Amniotic stem cell (primary cell): ENCODE measurements at regions not wholly inside any gene's neighbourhood (a gene's known extent, or its start where the extent isn't known, plus 50 kb on each side); places are given as distances from the start of the nearest gene placed in this dataset.

Source experiments
- DNase-seq: peaks from one replicate; lab custom pipeline; 2025; lab: John Stamatoyannopoulos, UW

DNA sequence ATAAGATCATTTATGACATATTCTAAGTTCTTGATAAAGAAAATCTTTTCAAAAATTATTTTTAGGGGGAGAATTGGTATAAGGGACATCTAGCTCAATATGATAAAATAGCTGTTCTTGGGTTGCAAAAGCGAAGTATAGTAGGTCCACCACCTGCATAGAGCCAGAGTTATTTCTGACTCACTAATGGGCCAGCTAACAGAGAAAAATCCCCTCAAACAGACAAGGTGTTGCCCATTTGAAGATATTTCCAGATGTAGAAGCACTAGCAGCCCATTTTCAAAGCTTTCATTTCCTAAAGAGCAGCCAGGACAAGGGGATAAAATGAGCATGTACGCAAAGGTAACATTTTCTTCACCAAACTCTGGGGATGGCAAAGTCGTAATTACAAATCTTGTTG, 165.7 kb upstream of the FN1 start:
- DNase-seq: no peak

DNA sequence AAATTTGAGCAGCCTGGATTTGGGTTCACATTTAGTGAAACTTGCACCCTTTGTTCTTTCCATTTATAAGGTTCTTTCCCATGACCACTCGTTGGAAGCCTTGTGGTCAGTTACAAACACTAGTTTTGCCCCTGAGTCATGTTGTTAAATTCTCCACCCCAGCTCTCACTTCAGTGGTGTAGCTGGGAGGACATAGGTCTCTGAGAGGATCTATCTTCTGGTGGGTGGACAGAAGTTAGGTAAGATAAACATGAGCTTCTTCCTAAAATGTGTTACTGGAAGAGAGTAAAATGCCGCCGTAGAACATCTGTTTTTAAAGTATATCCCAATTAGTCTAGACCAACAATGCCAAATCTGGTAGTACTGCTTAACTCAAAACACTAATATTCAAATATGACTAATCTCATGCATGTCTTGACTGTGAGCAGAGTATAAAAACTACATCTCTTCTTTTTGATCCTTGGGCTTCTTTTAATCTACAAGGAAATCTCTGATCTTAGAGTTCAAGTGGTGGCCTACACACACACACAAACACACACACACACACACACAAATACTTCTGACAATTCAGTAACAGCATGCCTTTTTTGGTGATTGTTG, 162.6 kb upstream of the FN1 start:
- DNase-seq: no peak

DNA sequence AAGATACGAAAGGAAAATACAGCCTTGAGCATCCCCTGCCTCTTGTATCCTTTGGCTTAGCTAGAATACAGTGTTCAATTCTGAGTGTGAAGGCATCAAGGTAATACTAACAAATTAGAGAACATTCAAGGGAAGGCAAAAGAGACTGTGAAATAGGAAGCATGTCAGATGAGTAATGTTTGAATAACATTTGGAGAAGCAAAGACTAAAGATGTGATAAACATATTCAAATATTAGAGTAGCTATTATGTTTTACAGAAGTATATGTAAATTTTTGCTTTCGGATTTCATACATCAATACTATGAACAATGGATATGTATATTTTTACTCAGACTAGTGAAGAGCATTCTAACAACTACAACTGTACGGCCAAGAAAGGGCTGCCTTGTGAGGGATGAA, 161.7 kb upstream of the FN1 start:
- DNase-seq: no peak

DNA sequence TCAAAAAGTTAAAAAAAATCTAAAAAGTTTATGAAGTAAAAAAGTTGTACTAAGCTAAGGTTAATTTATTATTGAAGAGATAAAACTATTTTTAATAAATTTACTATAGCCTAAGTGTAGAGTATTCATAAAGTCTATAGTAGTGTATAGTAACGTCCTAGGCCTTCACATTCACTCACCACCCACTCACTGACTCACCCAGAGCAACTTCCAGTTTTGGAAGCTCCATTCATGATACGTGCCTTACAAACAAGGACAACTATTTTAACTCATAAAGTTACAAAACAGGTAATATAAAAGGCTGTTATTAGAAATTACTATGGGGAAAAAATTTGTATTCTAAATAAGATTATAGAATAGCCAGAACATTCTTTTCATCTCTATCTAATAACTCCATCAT, 158.9 kb upstream of the FN1 start:
- DNase-seq: no peak

DNA sequence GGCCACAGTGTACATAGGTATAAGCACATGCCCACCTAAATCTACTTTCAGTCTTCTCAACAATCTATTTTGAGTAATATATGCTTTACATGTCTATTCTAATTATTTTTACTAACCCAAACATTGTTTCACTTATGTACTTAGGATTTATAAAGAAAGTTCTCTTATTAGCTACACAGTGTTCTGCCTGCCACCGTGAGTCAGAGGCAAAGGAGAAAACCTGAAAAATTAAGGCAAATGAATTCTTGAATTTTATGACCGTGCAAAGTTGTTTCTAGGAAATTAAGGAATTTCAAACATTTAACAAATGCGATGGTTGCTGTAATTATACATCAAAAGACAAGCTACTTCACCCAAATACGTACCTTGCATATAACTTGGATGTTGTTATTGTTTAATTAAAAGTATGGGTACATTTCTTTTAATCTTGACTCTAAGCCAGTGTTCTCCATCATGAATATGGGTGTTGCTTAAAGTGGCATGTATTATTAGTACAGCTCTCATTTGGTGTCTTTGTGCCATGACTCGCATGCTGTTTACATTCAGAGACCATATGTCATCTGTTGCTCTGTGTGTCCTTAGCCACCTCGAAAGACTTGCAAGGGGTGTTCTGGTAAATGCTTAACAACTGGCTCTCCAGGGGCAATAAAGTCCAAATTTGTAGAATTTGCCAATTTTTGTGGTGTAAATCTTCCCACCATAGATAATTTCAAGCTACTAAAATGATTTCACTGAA, 154.3 kb upstream of the FN1 start:
- DNase-seq: no peak

DNA sequence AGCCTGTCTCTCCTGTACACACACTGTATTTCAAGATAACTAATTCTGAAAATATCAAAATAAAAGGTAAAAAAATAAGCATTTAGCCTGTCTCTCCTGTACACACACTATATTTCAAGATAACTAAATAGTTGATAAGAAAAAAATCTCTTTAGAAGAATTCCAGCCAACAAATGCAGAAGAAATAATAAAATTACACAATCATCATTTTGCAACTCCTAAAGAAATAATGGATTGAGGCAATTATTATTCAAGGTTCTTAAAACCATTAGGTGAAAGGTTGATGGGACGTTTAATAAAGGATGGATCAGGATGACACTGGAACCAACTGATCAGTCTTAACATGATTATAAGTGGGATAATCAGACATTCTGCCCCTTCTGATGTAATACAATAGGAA, 148.0 kb upstream of the FN1 start:
- DNase-seq: no peak

DNA sequence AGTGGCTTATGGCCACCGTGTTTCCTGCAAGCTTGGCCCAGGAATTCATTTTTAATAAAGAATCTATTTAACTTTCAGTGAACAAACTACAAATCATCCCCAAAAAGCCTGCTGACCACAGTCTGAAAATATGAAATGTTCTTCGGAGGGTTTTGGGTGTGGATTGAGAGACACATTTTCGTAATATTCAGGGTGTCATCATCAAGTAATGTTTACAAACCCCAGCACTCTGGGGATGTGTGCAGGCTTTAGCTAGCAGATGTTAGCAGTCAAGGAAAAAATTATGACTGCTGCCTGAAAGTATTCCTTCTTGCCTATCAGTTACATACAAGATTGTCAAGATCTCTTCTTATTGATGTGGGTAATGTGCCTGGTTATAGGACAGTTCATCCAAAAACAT, 143.9 kb upstream of the FN1 start:
- DNase-seq: peak; percentile 48

DNA sequence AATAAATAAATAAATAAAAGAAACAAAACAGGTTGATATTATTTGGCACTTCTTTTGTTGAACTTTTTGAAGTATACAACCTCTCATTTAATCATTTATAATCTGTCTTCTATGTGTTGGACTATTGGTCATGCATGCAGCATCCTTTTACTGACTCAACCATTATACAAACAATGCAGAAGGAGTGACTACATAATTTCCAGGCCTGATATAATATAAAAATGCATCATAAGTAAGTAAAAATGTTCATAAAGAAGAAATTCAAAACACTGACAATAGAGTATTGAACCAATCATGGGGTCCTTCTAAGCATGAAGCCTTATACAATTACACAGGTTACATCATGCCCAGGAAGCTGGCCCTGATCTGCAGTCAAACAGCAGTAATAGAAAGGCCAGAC, 141.5 kb upstream of the FN1 start:
- DNase-seq: no peak

DNA sequence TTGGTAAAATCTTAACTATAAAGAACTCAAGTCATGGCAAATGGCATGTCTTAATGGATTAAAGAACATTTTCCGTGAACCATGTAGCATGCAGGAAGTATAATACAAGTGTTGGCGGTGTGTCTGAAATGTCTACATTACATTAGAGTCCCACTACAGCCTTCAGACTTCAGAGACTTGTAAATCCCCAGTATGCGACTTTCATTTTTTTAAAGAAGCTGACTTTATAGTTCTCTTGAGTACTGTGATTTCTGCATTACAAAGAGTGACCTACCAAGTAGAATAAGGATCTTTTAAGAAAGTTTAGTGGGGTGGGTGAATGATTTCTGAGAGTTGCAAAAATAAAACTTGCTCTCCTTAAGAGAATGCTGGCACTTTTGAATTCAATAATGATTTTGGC, 140.7 kb upstream of the FN1 start:
- DNase-seq: no peak

DNA sequence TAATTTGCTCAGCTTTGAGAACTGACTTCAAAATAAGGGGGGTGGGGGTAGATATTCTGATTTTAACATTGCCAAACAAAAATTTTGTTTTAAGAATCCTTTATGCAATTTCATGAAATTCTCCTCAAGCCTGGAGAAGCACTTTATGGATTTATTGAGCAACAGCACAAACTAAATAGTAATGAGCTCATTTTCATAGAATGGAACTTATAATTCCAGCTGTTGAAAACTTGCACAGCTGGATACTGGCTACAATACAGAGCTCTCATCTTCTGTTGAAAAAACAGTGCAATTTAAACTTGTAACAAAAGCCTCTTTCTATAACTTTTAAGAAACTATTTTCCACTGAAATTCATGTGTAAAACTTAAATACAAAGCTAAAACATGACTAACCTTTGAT, 137.6 kb upstream of the FN1 start:
- DNase-seq: no peak

DNA sequence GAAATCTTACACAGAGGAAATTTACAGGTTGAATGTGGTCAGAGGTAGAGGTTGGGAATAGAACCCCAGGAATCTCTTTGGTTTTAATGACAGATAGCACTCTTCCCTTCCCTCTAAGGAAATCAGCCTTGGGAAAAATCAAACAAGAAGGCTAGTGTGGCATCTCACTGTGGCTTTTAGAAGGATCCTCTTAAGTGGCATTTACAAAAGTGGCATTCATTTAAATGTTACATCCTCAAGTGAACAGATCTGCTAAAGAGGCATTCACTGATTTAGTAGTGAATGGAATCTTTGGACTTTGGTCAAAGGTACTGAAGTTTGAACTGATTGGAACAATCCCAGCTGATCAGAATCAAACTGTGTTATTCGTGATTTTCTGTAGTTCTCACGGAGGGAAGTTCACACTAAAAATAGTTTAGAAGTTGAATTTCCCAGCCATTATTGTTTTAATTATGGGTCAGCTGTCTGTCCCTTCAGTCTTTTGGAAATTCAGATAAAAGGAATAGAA, 136.5 kb upstream of the FN1 start:
- no peak for DNase-seq

DNA sequence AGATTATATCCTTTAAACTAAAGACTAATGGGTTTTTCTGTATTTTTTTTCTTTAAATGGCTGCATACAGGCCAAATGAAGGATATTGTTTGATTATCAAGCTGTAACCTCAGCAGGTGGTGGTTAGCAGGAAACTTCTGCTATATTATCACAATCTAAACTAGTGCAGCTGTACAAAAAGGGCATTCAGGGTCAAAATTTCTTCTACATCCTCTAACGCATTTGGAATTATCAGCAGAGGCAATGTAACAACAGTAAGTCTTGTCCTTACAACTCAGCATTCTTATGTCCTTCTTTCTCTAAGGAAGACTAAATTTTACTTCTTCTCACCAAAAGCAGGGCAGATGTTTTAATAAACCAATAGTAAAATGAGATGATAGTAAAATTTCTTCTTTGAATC, 135.8 kb upstream of the FN1 start:
- no peak for DNase-seq

DNA sequence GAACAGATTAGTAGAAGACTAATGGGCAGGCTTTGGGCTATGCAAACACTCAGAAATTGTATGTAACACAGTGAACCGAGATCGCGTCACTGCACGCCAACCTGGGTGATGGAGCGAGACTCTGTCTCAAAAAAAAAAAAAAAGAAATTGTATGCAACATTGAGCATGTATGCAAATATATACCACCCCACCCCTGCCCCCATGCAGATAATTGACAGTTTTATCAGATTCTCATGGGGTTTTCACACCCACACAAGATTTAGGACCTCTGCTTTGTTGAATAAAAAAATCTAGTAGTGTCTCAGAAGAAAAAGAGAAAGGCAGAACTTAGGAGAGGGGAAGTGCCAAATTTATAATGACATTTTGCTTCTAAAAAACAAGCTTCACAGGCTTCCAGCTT, 131.6 kb upstream of the FN1 start:
- DNase-seq: no peak

DNA sequence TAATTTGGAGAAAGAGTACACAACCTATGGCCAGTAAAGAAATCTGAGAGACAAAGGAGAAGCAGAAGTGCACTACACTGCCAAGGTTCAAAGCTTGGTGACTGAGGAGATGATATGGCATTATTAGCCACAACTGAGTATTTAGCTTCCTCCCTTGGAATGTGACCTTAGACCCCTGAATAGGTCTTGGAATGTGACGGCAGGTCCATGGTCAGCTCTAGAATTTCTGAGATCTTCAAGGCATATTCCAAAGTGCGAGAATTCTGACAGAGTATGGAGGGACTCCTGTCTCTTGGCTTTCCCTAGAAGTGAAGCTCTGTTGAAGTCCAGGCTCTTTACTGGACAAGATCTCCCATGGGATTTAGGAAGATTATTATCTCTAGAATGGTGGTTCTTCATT, 130.0 kb upstream of the FN1 start:
- DNase-seq: no peak

DNA sequence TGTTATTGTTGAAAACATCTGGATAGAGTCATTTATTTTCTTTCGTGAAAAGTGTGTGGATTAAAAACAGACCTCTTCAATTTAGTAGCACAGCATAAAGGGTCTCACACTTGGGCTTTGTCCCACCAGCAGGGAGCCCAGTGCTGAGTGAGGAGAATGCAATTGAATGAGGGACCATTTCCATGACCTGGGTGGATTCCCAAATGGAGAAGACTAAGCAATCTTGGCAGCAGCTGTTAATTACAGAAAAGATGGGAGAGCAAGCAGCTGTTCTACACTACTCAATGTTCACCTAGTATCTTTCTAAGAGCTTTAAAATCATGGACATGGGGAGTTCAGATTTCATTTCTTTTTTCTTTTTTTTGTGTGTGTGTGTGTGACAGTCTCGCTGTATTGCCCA, 121.8 kb upstream of the FN1 start:
- no peak for DNase-seq

DNA sequence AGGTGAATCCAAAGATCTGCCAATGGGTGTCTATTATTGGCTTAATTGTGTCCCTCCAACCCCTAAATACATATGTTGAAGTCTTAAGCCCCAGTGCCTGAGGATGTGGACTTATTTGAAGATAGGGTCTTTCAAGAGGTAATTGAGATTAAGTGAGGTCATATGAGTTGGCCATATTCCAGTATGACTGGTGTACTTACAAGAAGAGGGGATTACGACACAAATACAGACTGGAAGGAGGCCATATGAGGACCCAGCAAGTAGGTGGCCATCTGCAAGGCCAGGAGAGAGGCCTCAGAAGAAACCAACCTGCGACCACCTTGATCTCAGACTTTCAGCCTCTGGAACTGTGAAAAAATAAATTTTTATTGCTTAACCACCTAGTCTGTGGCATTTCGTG, 121.1 kb upstream of the FN1 start:
- DNase-seq: no peak

DNA sequence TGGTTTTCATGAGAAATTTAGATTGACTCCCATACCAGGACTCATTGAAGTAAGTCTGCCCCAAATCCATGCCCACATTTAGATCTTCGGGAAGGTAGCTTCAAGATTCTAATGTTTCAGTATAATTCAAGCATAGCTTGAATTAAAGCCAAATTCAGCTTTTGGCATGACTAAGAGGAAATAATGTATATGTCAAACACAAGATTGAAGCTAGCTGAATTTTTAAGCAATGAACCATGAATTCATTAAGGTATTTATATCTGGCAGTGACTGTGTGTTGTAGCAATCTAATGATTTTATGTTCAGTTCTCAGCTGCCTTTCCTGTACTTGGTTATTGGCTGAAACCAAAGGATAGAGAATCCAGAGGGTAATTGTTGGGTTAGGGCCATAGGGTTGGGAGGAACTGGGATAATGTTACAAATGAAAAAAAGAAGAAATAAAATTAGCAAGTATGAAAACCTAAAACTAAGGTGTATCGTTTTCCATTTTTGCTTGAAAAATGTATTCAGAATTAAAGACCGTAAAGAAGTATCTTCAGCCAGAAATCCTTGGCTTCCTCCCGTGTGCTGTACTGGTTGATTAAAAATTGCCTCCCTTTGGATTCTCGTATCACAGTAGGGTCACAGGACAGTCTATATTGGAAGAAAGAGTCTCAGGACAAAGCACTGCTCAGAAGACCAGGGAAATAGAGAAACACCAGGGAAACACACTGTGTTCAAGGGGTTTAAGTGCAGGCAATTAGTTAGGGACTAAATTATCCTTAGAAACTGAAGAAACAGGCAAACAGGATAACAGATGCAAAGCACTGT, 119.0 kb upstream of the FN1 start:
- no peak for DNase-seq

DNA sequence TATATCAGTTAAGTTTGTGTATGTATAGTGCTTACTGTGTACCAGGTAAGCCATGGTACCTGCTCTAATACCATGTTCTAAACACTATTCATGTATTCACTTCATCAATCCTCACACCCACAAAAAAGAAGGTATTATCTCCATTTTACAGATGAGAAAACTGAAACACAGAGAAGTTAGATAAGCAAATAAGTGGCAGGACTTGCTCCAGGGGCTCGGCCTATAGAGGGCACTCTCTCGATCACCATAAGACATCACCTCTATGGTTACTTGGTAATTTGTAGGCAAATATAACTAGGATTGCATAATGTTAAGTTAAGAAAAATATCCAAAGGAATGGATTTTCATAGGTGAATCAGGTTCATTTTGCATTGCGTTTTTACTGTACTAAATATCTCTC, 118.1 kb upstream of the FN1 start:
- no peak for DNase-seq

DNA sequence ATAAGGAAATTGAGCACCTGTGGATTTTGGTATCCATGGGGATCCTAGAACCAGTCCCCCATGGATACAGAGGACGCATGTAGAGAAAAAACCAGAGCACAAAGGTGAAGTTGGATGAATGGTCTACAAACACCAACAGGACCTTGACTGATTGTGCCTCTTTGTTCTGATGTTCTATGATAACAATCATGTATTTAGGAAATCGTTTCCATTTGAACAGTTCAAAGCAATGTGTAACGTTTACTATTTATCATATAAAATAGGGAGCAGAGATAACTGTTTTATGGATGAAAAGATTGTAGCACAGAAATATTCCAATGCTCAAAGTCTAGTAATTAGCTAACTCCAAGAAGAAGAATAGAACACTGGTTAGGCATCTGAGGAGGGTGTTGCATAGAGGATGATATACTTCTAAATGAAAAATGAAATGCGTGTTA, 116.3 kb upstream of the FN1 start:
- DNase-seq: no peak

DNA sequence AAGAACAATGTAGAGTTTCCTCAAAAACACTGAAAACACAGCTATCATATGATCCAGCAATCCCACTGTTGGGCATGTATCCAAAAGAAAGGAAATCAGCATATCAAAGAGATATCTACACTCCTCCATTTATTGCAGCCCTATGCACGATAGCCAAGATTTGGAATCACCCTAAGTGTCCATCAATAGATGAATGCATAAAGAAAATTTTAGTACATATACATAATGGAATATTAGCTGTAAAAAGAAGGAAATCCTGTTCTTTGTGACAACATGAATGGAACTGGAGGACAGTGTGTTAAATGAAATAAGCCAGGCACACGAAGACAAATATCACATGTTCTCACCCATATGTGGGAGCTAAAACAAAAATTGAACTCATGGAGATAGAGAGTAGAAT, 114.5 kb upstream of the FN1 start:
- DNase-seq: no peak

DNA sequence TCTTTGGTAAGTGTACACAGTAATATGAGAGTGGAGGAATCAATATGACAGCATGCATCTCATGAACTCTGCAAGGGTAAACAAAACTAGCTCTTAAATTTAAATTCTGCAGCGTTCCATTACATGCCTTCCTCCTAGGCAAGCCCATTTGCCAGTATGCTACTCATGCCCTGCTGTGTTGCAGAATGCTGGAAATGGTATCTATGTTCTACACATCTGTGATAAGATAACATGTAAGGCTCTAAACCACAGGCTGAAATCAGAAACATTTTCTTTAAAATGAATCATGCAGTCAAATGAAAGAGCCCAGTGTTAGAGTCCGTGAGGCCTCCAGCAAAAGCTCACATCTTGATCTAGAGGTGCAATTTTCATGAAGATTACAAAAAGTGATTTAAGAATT, 112.8 kb upstream of the FN1 start:
- DNase-seq: no peak

DNA sequence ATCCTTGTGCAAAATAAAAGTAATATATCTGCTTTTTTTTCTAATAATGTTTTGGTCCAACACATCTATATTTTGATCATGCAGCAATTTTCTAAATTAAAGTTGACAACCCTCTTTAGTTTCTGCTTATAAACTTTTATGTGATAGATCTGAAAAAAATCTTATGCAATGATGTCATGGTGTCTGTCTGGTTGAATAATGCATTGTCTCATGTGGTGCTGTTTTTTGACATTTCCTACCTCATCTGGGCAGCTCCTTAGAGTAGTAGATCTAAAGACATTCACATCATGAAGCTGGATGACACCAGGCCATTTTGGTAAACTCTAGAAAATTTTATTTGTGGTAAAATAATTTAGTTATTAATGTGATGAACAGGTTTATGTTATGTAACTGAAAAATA, 106.8 kb upstream of the FN1 start:
- no peak for DNase-seq

DNA sequence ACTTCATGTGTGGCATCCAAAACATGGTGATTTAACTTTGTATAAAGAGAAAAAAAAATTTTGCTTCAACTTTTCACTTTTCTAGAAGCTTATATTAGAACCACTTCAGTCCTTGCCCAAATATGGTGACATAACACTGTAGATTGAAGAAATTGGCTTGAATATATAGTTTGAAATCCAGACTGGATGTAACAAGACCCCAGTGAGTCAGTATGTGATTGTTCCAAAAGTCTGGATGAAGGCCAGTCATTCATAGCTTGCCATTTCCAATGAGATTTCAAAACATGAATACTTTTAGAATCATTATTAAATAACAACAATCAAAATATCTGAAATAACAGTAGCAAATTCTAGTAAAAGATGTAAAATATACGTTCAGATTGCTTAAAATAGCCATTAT, 104.8 kb upstream of the FN1 start:
- peak; percentile 69 for DNase-seq
